ENCODE measurements at regions not wholly inside any gene's neighbourhood (a gene's known extent, or its start where the extent isn't known, plus 50 kb on each side); places are given as distances from the start of the nearest gene placed in this dataset.

DNA sequence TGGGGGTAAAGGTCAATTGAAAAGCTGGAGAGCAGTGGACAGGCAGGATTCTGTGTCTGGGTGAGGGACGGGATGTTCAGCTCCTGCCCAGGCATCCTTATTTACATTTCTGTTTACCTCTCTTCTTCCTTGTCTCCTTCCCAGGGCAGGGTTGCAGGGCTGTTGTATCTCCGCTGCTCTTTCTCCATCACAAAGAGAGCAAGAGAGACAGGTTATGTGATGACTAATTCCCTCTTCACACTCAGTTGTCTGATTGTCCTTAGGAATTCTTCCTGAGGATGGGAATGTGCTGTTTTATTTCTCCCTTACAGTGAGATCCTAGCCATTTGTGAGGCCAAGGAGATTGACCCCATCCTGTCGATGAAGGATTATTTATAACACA, 104.9 kb downstream of the VPREB1 start:
- H4K91ac ChIP-seq (replicated peaks; ENCODE audit: insufficient read length, low read length), result no peak overlapping the region
- no peak overlapping the region for H3K27ac ChIP-seq (ENCODE audit: low read depth, low read length)
- peaks cover 73 to 100% (median 97%) of the 10 kb centered on the region in 4 experiments for H3K27me3 ChIP-seq (replicated peaks in 1 of 4; ENCODE audit: control insufficient read depth in 3 of 4, extremely low read depth in 1 of 4, insufficient read depth in 3 of 4, low read length in 3 of 4)
- TF ChIP-seq JUND (IDR thresholded peaks at IDR 0.05; ENCODE audit: low read length) (peak; percentile 52; the same call in 1 of the 2 replicates), CREB1 (IDR thresholded peaks at IDR 0.05) (no peak)
- no peak overlapping the region for H2BK15ac ChIP-seq (ENCODE audit: low read length)
- H3K9ac ChIP-seq (replicated peaks in 1 of 4; ENCODE audit: extremely low read depth in 1 of 4, low read depth in 3 of 4, low read length in 3 of 4), result no peak overlapping the region
- H2BK5ac ChIP-seq (ENCODE audit: low read depth, low read length), result no peak overlapping the region
- FAIRE-seq (peak; percentile 50), DNase-seq (ENCODE audit: low read depth in 1 of 2, low spot score in 2 of 2) (no peak)
- WGBS, 2 experiments (ENCODE audit: extremely low coverage in 1 of 2, insufficient coverage in 1 of 2, insufficient read length in 1 of 2, insufficient replicate concordance in 2 of 2, low coverage in 1 of 2, low lambda C conversion rate in 2 of 2, missing lambda C conversion rate in 1 of 2), result 62% methylated on average over 3 of the region's 3 CpGs; no CpG with 5 or more reads in 1 of the 2 experiments
- no peaks in the 10 kb centered on the region for H3K79me1 ChIP-seq (ENCODE audit: low read depth, low read length)
- H2BK120ac ChIP-seq (replicated peaks; ENCODE audit: low read depth, low read length), result no peak overlapping the region
- no peak overlapping the region for H2BK20ac ChIP-seq (ENCODE audit: low read length)
- H3K36me3 ChIP-seq (ENCODE audit: control insufficient read depth in 2 of 4, insufficient read depth in 4 of 4, low read length in 3 of 4), result no peaks in the 10 kb centered on the region
- no peak overlapping the region for H3K18ac ChIP-seq (ENCODE audit: extremely low read depth, low read length)
- H4K5ac ChIP-seq (ENCODE audit: insufficient read length, low read depth, low read length), result no peak overlapping the region
- no peak overlapping the region for H3K56ac ChIP-seq (replicated peaks; ENCODE audit: insufficient read length, low read depth, low read length)
- no peak overlapping the region for H3K4me3 ChIP-seq (ENCODE audit: extremely low read depth in 1 of 4, insufficient read depth in 2 of 4, low read depth in 3 of 4, low read length in 4 of 4)
- H2AFZ ChIP-seq (ENCODE audit: low read length), result no peak overlapping the region
- H3K23me2 ChIP-seq (ENCODE audit: low read depth, low read length), result no peaks in the 10 kb centered on the region
- H3K9me3 ChIP-seq (ENCODE audit: insufficient read depth in 2 of 2, low read depth in 1 of 2, low read length in 1 of 2), result no peaks in the 10 kb centered on the region
- H4K8ac ChIP-seq (ENCODE audit: extremely low read depth, insufficient read depth, low read length), result no peak overlapping the region
- no peak overlapping the region for H3K4ac ChIP-seq (replicated peaks; ENCODE audit: insufficient read length, low read depth, low read length)
- no peak overlapping the region for H3K14ac ChIP-seq (ENCODE audit: insufficient read length)
- ChIA-PET CTCF (ENCODE audit: partially characterized antibody) (interaction anchor here (0.7 to 2.2 kb wide), 9 partner anchors 11 to 142 kb away, joined by 3 to 6 read pairs (median 6); no protein-coding TSS in a partner anchor), POLR2A (ENCODE audit: partially characterized antibody) (no interaction called here)
- 0 out of 2 replicates have a peak overlapping the region, but pooled peaks have one; percentile 79 for H2AK5ac ChIP-seq (ENCODE audit: low read depth, low read length)
- peaks cover 2 to 5% of the 10 kb centered on the region in 2 experiments for H4K20me1 ChIP-seq (replicated peaks in 1 of 2; ENCODE audit: control insufficient read depth in 1 of 2, insufficient read depth in 2 of 2, low read length in 2 of 2)
- H3K23ac ChIP-seq (ENCODE audit: insufficient read length), result no peak overlapping the region
- peak overlapping the region in 1 of 2 experiments; percentile 16; a peak in 1 of 4 replicates for H3K4me2 ChIP-seq (ENCODE audit: insufficient read depth in 1 of 2, low read depth in 2 of 2, low read length in 2 of 2)
- no peak overlapping the region; the same call in 1 of the 2 replicates for H2BK12ac ChIP-seq (ENCODE audit: low read depth, low read length)
- peaks cover 0 to 4% (median 2%) of the 10 kb centered on the region in 4 experiments; a peak in 3 of 7 replicates for H3K4me1 ChIP-seq (replicated peaks in 1 of 4; ENCODE audit: control insufficient read depth in 3 of 4, insufficient read depth in 4 of 4, low read length in 3 of 4)
- H3K79me2 ChIP-seq (ENCODE audit: control insufficient read depth in 1 of 2, insufficient read depth in 2 of 2, low read length in 2 of 2), result no peaks in the 10 kb centered on the region

Measured in H1 (cell line).